Mesenchymal stem cell (in vitro differentiated cells and primary cell): ENCODE measurements at regions not wholly inside any gene's neighbourhood (a gene's known extent, or its start where the extent isn't known, plus 50 kb on each side); places are given as distances from the start of the nearest gene placed in this dataset.

Experiments used
- DNase-seq: peaks from one replicate; pipeline ENCODE4 v3.0.0-alpha.2; 2013
- H2AFZ ChIP-seq: one replicate; pipeline ENCODE4 v1.6.1; 2013; ENCODE audit warnings: low read depth, mild to moderate bottlenecking, control low read depth, inconsistent platforms, low read length, moderate library complexity
- H2AK5ac ChIP-seq: 2 replicates; pipeline ENCODE4 v1.6.1; 2013; ENCODE audit warnings: low read length, moderate library complexity, mild to moderate bottlenecking, inconsistent platforms; ENCODE audit not compliant: severe bottlenecking
- H2BK120ac ChIP-seq: one replicate; pipeline ENCODE4 v1.6.1; 2013; ENCODE audit warnings: low read depth, mild to moderate bottlenecking, inconsistent platforms, low read length, moderate library complexity
- H2BK12ac ChIP-seq, 2 experiments: one replicate each; pipeline ENCODE4 v1.6.1; 2013; ENCODE audit warnings: inconsistent platforms in 2 of 2, low read length in 2 of 2, mild to moderate bottlenecking in 2 of 2, moderate library complexity in 2 of 2, control low read depth in 1 of 2
- H2BK15ac ChIP-seq: one replicate; pipeline ENCODE4 v1.6.1; 2013; ENCODE audit warnings: mild to moderate bottlenecking, low read depth, inconsistent platforms; ENCODE audit not compliant: poor library complexity, severe bottlenecking
- H2BK5ac ChIP-seq: 2 replicates; pipeline ENCODE4 v1.6.1; 2013; ENCODE audit warnings: low read depth, mild to moderate bottlenecking, low read length, control low read depth, inconsistent platforms; ENCODE audit not compliant: poor library complexity, severe bottlenecking
- H3K14ac ChIP-seq, 2 experiments: one replicate each; pipeline ENCODE4 v1.6.1; 2013; ENCODE audit warnings: inconsistent platforms in 2 of 2, low read length in 2 of 2, control low read depth in 1 of 2, mild to moderate bottlenecking in 1 of 2, moderate library complexity in 1 of 2
- H3K18ac ChIP-seq, 2 experiments: one replicate each; pipeline ENCODE4 v1.6.1; 2013; ENCODE audit warnings: inconsistent platforms in 2 of 2, low read length in 2 of 2, control low read depth in 1 of 2, low read depth in 1 of 2, mild to moderate bottlenecking in 1 of 2
- H3K23ac ChIP-seq, 2 experiments: one replicate each; pipeline ENCODE4 v1.6.1; 2013; ENCODE audit warnings: inconsistent platforms in 2 of 2, low read length in 2 of 2, mild to moderate bottlenecking in 2 of 2, moderate library complexity in 2 of 2, control low read depth in 1 of 2
- H3K27ac ChIP-seq: 2 replicates; pipeline ENCODE4 v1.5.1; 2013; ENCODE audit warnings: mild to moderate bottlenecking, moderate library complexity, low read length, control low read depth, inconsistent platforms; ENCODE audit not compliant: poor library complexity, severe bottlenecking
- H3K27me3 ChIP-seq, 2 experiments: 2 replicates each; pipeline versions ENCODE4 v1.6.1 to v1.7.0; 2013; ENCODE audit warnings: low read length in 2 of 2, mild to moderate bottlenecking in 2 of 2, moderate library complexity in 2 of 2, control low read depth in 1 of 2, inconsistent platforms in 1 of 2; ENCODE audit not compliant: control insufficient read depth in 1 of 2, insufficient read depth in 1 of 2
- H3K36me3 ChIP-seq, 2 experiments: 2 replicates each; pipeline versions ENCODE4 v1.6.1 to v1.7.0; 2013; ENCODE audit warnings: low read length in 2 of 2, control low read depth in 1 of 2, inconsistent platforms in 1 of 2, low read depth in 1 of 2, mild to moderate bottlenecking in 1 of 2; ENCODE audit not compliant: insufficient read depth in 2 of 2, control insufficient read depth in 1 of 2
- H3K4ac ChIP-seq, 2 experiments: one replicate each; pipeline ENCODE4 v1.6.1; 2013; ENCODE audit warnings: inconsistent platforms in 2 of 2, low read length in 2 of 2, mild to moderate bottlenecking in 2 of 2, moderate library complexity in 2 of 2, control low read depth in 1 of 2, low read depth in 1 of 2
- H3K4me1 ChIP-seq: 2 replicates; pipeline ENCODE4 v1.6.1; 2013; ENCODE audit warnings: low read depth, low read length, control low read depth; ENCODE audit not compliant: control insufficient read depth, insufficient read depth
- H3K4me2 ChIP-seq: 2 replicates; pipeline ENCODE4 v1.6.1; 2013; ENCODE audit warnings: low read length, mild to moderate bottlenecking, inconsistent platforms; ENCODE audit not compliant: poor library complexity, severe bottlenecking
- H3K4me3 ChIP-seq, 2 experiments: 2 replicates each; pipeline versions ENCODE4 v1.5.1 to v1.7.0; 2013; ENCODE audit warnings: low read length in 2 of 2, mild to moderate bottlenecking in 2 of 2, control low read depth in 1 of 2, low read depth in 1 of 2; ENCODE audit not compliant: insufficient read depth in 1 of 2
- H3K79me1 ChIP-seq: replicated peaks from 2 replicates; pipeline ENCODE4 v1.6.1; 2013; ENCODE audit warnings: mild to moderate bottlenecking, control low read depth, low read length, inconsistent platforms; ENCODE audit not compliant: poor library complexity, severe bottlenecking
- H3K9ac ChIP-seq: 2 replicates; pipeline ENCODE4 v1.7.0; 2013; ENCODE audit warnings: mild to moderate bottlenecking, low read length, moderate library complexity
- H3K9me3 ChIP-seq: 2 replicates; pipeline ENCODE4 v1.7.0; 2013; ENCODE audit warnings: mild to moderate bottlenecking, low read length; ENCODE audit not compliant: control insufficient read depth
- H4K8ac ChIP-seq: one replicate; pipeline ENCODE4 v1.6.1; 2013; ENCODE audit warnings: inconsistent platforms, mild to moderate bottlenecking, low read length, moderate library complexity
- H4K91ac ChIP-seq: one replicate; pipeline ENCODE4 v1.6.1; 2013; ENCODE audit warnings: mild to moderate bottlenecking, low read length, inconsistent platforms
- WGBS: methylation state at CpG from one replicate; pipeline ENCODE4 v1.1.7; 2013; ENCODE audit warnings: mixed read lengths; 5-methylcytosine and 5-hydroxymethylcytosine counted together

DNA sequence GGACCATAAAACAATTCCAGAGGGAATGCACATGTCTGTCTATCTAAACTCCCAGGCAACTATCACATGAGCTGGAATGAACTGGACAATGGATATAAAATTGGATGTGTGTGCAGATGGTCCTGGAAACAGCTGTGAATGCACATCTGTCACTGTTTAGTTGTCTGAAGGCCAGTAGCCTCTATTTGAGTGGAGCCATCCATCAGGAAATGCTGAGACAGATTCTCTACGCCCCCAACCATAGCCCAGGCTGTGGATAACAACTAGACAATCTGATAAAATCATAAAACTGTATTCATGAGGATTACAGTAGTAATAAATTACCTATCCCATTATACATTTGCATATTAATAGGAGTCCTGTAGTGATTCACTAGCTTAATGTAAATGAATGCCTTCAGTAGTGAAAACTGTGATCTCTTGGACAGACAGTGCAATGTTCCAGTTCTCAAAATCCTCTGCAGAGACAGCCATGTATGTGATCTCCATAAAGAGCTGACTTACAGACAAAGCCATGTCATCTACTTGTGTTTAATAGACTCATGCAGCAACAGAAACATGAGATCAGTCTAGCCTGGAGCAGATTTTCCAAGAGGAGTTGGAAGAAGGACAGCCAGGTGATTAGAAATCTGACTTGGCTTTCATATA lies 907.6 kb downstream of the KCNMA1 start:
- Histone ChIP-seq H3K36me3 (no peaks in the 10 kb centered on the region), H2BK120ac (no peak overlapping the region), H3K27ac (no peak overlapping the region), H2BK12ac (no peak overlapping the region), H3K27me3 (no peaks in the 10 kb centered on the region), H2BK5ac (no peak overlapping the region), H3K9ac (no peak overlapping the region), H3K18ac (no peak overlapping the region), H3K9me3 (peaks cover 14% of the 10 kb centered on the region), H3K4me2 (no peak overlapping the region), H3K23ac (no peak overlapping the region), H2AK5ac (no peak overlapping the region), H3K14ac (no peak overlapping the region), H3K4me3 (no peak overlapping the region), H3K79me1 (no peaks in the 10 kb centered on the region), H4K91ac (no peak overlapping the region), H2AFZ (no peak overlapping the region), H4K8ac (no peak overlapping the region), H2BK15ac (no peak overlapping the region), H3K4me1 (no peaks in the 10 kb centered on the region), H3K4ac (no peak overlapping the region)
- no peak for DNase-seq
- no CpG with 5 or more reads among the region's 1 CpG for WGBS

DNA sequence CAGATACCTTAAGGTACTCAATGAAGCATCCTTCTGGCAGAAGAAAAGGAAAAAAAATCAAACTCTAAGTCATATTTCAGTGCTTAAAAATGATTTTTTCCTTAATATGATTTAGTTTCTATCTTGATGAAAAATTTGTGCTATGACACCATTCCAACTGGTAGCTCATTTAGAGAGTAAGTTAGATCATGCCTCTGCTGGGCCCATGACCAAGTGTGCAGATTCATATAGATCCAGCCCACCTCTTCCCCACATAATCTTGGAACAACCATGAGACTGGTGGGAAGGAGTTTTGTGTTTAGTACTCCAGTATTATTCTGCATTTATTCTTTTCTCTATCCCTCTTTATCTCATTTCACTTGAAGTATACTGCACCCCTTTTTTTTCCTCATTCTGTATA lies 908.3 kb downstream of the KCNMA1 start:
- Histone ChIP-seq H2BK15ac (no peak overlapping the region), H3K9me3 (peaks cover 14% of the 10 kb centered on the region), H4K8ac (no peak overlapping the region), H3K36me3 (no peaks in the 10 kb centered on the region), H2BK120ac (no peak overlapping the region), H3K4me2 (no peak overlapping the region), H3K27me3 (no peaks in the 10 kb centered on the region), H2BK12ac (no peak overlapping the region), H4K91ac (no peak overlapping the region), H2BK5ac (no peak overlapping the region), H3K14ac (no peak overlapping the region), H3K4ac (no peak overlapping the region), H3K18ac (no peak overlapping the region), H3K27ac (no peak overlapping the region), H3K4me1 (no peaks in the 10 kb centered on the region), H2AK5ac (no peak overlapping the region), H3K23ac (no peak overlapping the region), H3K9ac (no peak overlapping the region), H2AFZ (no peak overlapping the region), H3K4me3 (no peak overlapping the region), H3K79me1 (no peaks in the 10 kb centered on the region)
- no peak for DNase-seq

DNA sequence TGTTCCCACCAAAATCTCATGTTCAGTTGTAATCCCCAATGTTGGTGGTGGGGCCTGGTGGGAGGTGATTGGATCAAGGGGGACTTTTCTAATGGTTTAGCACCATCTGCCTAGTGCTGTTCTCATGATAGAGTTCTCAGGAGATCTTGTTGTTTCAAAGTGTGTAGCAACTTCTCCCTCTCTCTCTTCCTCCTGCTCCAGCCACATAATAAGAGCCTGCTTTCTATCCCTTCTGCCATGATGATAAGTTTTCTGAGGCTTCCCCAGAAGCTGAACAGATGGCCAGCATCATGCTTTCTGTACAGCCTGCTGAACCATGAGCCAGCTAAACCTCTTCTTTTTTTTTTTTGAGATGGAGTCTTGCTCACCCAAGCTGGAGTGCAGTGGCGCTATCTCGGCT lies 910.6 kb downstream of the KCNMA1 start:
- H3K4ac ChIP-seq, result no peak overlapping the region
- no peak overlapping the region for H4K8ac ChIP-seq
- H2AFZ ChIP-seq, result no peak overlapping the region
- no peak overlapping the region for H2BK15ac ChIP-seq
- H3K4me1 ChIP-seq, result no peaks in the 10 kb centered on the region
- WGBS, result 71% methylated on average over 2 of the region's 2 CpGs
- no peaks in the 10 kb centered on the region for H3K27me3 ChIP-seq
- no peak overlapping the region for H3K14ac ChIP-seq
- H2BK120ac ChIP-seq, result no peak overlapping the region
- H3K18ac ChIP-seq, result no peak overlapping the region
- H4K91ac ChIP-seq, result no peak overlapping the region
- no peak overlapping the region for H3K4me2 ChIP-seq
- no peak overlapping the region for H2BK5ac ChIP-seq
- no peaks in the 10 kb centered on the region for H3K79me1 ChIP-seq
- H3K9me3 ChIP-seq, result peaks cover 14% of the 10 kb centered on the region
- no peak overlapping the region for H2BK12ac ChIP-seq
- no peak for DNase-seq
- H3K9ac ChIP-seq, result no peak overlapping the region
- no peak overlapping the region for H2AK5ac ChIP-seq
- H3K36me3 ChIP-seq, result no peaks in the 10 kb centered on the region
- no peak overlapping the region for H3K27ac ChIP-seq
- H3K23ac ChIP-seq, result no peak overlapping the region
- no peak overlapping the region for H3K4me3 ChIP-seq

DNA sequence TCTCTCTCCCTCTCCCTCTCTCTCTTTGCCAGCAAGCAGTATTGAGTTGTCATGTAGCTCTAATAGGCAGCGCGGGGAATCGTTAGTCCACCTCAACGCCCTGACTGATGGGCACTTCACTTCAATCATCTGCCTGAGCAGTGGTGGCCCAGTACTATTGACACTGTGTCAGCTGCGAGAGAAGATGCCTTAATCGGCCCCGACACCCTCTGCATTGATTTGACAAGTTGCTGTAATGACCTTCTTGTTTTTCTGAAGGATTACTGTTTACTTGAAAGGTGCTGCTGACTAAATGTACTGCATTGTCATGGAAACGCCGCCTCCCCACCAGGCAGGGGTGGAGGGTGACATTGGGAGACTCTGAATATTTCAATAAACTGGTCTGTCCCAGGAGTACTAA lies 913.8 kb downstream of the KCNMA1 start:
- Histone ChIP-seq H3K4ac (no peak overlapping the region), H3K9me3 (no peaks in the 10 kb centered on the region), H3K4me3 (no peak overlapping the region), H4K8ac (no peak overlapping the region), H3K27ac (no peak overlapping the region), H3K36me3 (no peaks in the 10 kb centered on the region), H3K23ac (no peak overlapping the region), H3K9ac (no peak overlapping the region), H2BK15ac (no peak overlapping the region), H3K79me1 (no peaks in the 10 kb centered on the region), H3K4me1 (no peaks in the 10 kb centered on the region), H2BK5ac (no peak overlapping the region), H2AFZ (no peak overlapping the region), H2BK12ac (no peak overlapping the region), H2AK5ac (no peak overlapping the region), H3K27me3 (no peaks in the 10 kb centered on the region), H2BK120ac (no peak overlapping the region), H3K14ac (no peak overlapping the region), H4K91ac (no peak overlapping the region), H3K4me2 (no peak overlapping the region), H3K18ac (no peak overlapping the region)
- 74% methylated on average over 9 of the region's 9 CpGs for WGBS
- no peak for DNase-seq
